ENCODE measurements at regions not wholly inside any gene's neighbourhood (a gene's known extent, or its start where the extent isn't known, plus 50 kb on each side); places are given as distances from the start of the nearest gene placed in this dataset.

DNA sequence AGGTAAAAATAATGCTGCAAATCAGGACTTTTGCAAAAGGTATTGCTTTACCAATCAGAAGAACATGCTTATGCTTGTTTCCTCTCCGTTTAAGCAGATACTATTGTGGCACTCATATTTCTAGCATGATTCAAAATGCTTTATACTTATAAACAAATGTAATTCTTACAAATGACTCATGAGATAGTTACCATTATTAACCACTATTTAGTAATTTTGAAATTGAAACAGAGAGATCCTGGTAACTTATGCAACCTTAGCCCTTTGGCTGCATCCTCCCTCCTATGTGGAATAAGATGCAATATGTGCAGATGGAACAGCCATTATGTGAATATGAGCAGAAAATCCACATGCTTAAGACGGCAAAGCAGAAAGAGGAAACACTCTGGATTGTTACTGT is 164.7 kb downstream of the PCDH18 start:
- TF ChIP-seq, protein P1, sequence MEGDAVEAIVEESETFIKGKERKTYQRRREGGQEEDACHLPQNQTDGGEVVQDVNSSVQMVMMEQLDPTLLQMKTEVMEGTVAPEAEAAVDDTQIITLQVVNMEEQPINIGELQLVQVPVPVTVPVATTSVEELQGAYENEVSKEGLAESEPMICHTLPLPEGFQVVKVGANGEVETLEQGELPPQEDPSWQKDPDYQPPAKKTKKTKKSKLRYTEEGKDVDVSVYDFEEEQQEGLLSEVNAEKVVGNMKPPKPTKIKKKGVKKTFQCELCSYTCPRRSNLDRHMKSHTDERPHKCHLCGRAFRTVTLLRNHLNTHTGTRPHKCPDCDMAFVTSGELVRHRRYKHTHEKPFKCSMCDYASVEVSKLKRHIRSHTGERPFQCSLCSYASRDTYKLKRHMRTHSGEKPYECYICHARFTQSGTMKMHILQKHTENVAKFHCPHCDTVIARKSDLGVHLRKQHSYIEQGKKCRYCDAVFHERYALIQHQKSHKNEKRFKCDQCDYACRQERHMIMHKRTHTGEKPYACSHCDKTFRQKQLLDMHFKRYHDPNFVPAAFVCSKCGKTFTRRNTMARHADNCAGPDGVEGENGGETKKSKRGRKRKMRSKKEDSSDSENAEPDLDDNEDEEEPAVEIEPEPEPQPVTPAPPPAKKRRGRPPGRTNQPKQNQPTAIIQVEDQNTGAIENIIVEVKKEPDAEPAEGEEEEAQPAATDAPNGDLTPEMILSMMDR (IDR thresholded peaks at IDR 0.05): no peak
- TF ChIP-seq POLR2A (IDR thresholded peaks at IDR 0.05): no peak

Measured in vagina (tissue), 2 donors.